GM18951 (cell line): ENCODE measurements at regions not wholly inside any gene's neighbourhood (a gene's known extent, or its start where the extent isn't known, plus 50 kb on each side); places are given as distances from the start of the nearest gene placed in this dataset.
"Not testable (repeated sequence)": the region's sequence is repeated elsewhere in the genome, so short reads cannot be mapped to it uniquely, and the experiment has no call there.

ENCODE experiments used
- POLR2A ChIP-seq: IDR thresholded peaks from 4 replicates; pipeline ENCODE4 v1.6.1; 2011; ENCODE audit warnings: mild to moderate bottlenecking; ENCODE audit not compliant: insufficient read length, insufficient read depth; ENCODE audit errors: extremely low read depth
- in situ Hi-C: fragments of 300-500 bp; cut with MboI; formaldehyde crosslinking; loops from one replicate; pipeline ENCODE4 v1.12.0; 2022; ENCODE audit warnings: low sequenced_read_pairs, mixed read lengths, inconsistent platforms; ENCODE audit not compliant: unreplicated experiment

- no peak for TF ChIP-seq POLR2A
- in situ Hi-C loops, result no loop called here
These were observed 1297.8 kb downstream of the TBC1D22A start for GRCh38 chr22:48060266-48060665.

- in situ Hi-C loops, result not testable (repeated sequence)
These were observed 1297.1 kb downstream of the TBC1D22A start for GRCh38 chr22:48059521-48059920.

GRCh38 chr22:48057116-48057835 lies 1294.8 kb downstream of the TBC1D22A start:
- TF ChIP-seq POLR2A, result no peak
- in situ Hi-C loops, result no loop called here

GRCh38 chr22:48055827-48056226 lies 1293.4 kb downstream of the TBC1D22A start:
- no peak for TF ChIP-seq POLR2A
- in situ Hi-C loops, result no loop called here

- no peak for TF ChIP-seq POLR2A
- in situ Hi-C loops, result no loop called here
These were observed 1292.7 kb downstream of the TBC1D22A start for GRCh38 chr22:48055185-48055584.

GRCh38 chr22:48054596-48054995 lies 1292.1 kb downstream of the TBC1D22A start:
- TF ChIP-seq POLR2A, result no peak
- in situ Hi-C loops, result no loop called here

- TF ChIP-seq POLR2A, result no peak
- in situ Hi-C loops, result no loop called here
These were observed 1291.5 kb downstream of the TBC1D22A start for GRCh38 chr22:48053973-48054372.

- in situ Hi-C loops, result no loop called here
- no peak for TF ChIP-seq POLR2A
These were observed 1291.0 kb downstream of the TBC1D22A start for GRCh38 chr22:48053486-48053885.

- no peak for TF ChIP-seq POLR2A
- in situ Hi-C loops, result no loop called here
These were observed 1290.1 kb downstream of the TBC1D22A start for GRCh38 chr22:48052621-48052890.

GRCh38 chr22:48051796-48052620 lies 1289.6 kb downstream of the TBC1D22A start:
- in situ Hi-C loops, result no loop called here
- no peak for TF ChIP-seq POLR2A

GRCh38 chr22:48050836-48051235 lies 1288.4 kb downstream of the TBC1D22A start:
- in situ Hi-C loops, result no loop called here
- no peak for TF ChIP-seq POLR2A

GRCh38 chr22:48049116-48049515 lies 1286.7 kb downstream of the TBC1D22A start:
- no peak for TF ChIP-seq POLR2A
- in situ Hi-C loops, result no loop called here

GRCh38 chr22:48047722-48048500 lies 1285.5 kb downstream of the TBC1D22A start:
- in situ Hi-C loops, result no loop called here
- TF ChIP-seq POLR2A, result no peak
